ENCODE measurements at regions not wholly inside any gene's neighbourhood (a gene's known extent, or its start where the extent isn't known, plus 50 kb on each side); places are given as distances from the start of the nearest gene placed in this dataset.

GRCh38 chr15:91782221-91782620 is 71.3 kb upstream of the SLCO3A1 start:
- no peak for TF ChIP-seq RXRA (IDR thresholded peaks at IDR 0.05)
- no peak for TF ChIP-seq CTCF (IDR thresholded peaks at IDR 0.05; ENCODE audit: low read depth, low read length, missing input control)
- no peak for TF ChIP-seq EGR1 (IDR thresholded peaks at IDR 0.05; ENCODE audit: low read depth in 2 of 2)
- no peak for TF ChIP-seq RAD21 (IDR thresholded peaks at IDR 0.05)
